Ovary (tissue), 3 donors: ENCODE measurements at regions not wholly inside any gene's neighbourhood (a gene's known extent, or its start where the extent isn't known, plus 50 kb on each side); places are given as distances from the start of the nearest gene placed in this dataset.

Source experiments
- EP300 ChIP-seq: sonication (generic); formaldehyde crosslinking; IDR thresholded peaks from one replicate; pipeline ENCODE4 v1.6.1; 2017; ENCODE audit warnings: antibody characterized with exemption
- TF ChIP-seq, protein P1 (sequence below), 3 donors: fragments of 450-650 bp in 2 of 3; fragments of 200-600 bp in 1 of 3; IDR thresholded peaks; one replicate each; pipeline versions ENCODE4 v1.5.1 to v1.8.0; 2016 to 2022; ENCODE audit warnings: antibody characterized with exemption in 3 of 3, mild to moderate bottlenecking in 1 of 3
- donor health status: DM: no; HTN: no; CAD: no.

DNA sequence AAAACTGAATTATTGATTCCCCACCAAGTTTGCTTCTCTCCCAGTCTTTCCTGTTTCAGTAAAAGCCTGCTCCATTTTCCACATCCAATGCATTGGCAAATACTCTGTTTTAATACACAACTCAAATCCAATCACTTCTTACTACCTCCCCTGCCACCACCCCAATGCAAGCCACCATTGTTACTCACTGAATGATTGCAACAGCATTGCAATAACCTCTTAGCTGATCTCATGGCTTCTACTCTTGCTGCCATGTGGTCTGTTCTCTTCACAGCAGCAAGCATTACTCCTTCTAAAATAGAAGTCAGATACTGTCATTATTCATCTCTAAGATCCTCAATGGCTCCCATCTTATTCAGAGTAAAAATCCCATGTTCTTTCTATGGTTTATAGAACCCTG, 123.4 kb downstream of the ATP6V1G3 start:
- no peak for TF ChIP-seq EP300
- TF ChIP-seq, protein P1, sequence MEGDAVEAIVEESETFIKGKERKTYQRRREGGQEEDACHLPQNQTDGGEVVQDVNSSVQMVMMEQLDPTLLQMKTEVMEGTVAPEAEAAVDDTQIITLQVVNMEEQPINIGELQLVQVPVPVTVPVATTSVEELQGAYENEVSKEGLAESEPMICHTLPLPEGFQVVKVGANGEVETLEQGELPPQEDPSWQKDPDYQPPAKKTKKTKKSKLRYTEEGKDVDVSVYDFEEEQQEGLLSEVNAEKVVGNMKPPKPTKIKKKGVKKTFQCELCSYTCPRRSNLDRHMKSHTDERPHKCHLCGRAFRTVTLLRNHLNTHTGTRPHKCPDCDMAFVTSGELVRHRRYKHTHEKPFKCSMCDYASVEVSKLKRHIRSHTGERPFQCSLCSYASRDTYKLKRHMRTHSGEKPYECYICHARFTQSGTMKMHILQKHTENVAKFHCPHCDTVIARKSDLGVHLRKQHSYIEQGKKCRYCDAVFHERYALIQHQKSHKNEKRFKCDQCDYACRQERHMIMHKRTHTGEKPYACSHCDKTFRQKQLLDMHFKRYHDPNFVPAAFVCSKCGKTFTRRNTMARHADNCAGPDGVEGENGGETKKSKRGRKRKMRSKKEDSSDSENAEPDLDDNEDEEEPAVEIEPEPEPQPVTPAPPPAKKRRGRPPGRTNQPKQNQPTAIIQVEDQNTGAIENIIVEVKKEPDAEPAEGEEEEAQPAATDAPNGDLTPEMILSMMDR (IDR thresholded peaks at IDR 0.05): no peak
